ENCODE measurements at regions not wholly inside any gene's neighbourhood (a gene's known extent, or its start where the extent isn't known, plus 50 kb on each side); places are given as distances from the start of the nearest gene placed in this dataset.

DNA sequence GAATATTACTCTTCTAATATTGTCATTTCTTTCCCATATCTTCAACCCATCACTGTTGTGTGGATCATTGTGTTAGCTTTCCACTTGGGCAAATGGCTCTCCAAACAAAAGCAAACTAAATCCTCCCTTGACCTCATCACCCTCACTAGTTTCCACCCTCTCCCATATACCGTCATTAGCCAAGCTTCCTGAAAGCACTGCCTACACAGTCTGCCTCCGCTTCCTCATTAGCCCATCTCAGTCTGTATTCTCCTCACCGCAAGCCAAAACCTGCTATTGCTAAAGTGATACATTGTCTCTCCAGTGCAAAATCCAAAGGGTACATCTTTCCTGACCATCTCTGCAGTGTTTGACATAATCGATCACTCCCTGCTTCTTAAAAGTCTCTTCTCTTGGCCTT lies 212.6 kb downstream of the CLIC5 start:
- TF ChIP-seq CTCF (IDR thresholded peaks at IDR 0.05; ENCODE audit: low read depth, low read length): no peak
- peaks cover 4% of the 10 kb centered on the region for H3K27me3 ChIP-seq (ENCODE audit: control insufficient read depth, insufficient read depth, low read length)
- ChIA-PET POLR2A (no interaction called here), CTCF (no interaction called here)
- H3K27ac ChIP-seq (ENCODE audit: low read depth, low read length): no peak overlapping the region
- no peaks in the 10 kb centered on the region for H3K9me3 ChIP-seq (ENCODE audit: control insufficient read depth, insufficient read depth, low read length)
- H3K4me3 ChIP-seq (ENCODE audit: low read depth, low read length): no peak overlapping the region
- no peak for DNase-seq (ENCODE audit: low read depth, low spot score)

- no peak for TF ChIP-seq CTCF (IDR thresholded peaks at IDR 0.05; ENCODE audit: low read depth, low read length)
- no peak overlapping the region for H3K4me3 ChIP-seq (ENCODE audit: low read depth, low read length)
- no peak overlapping the region for H3K27ac ChIP-seq (ENCODE audit: low read depth, low read length)
- no peaks in the 10 kb centered on the region for H3K9me3 ChIP-seq (ENCODE audit: control insufficient read depth, insufficient read depth, low read length)
- CTCF ChIA-PET: interaction anchor here (0.7 kb wide), 1 partner anchor 32 kb away, joined by 3 read pairs; no protein-coding TSS in a partner anchor
- peaks cover 3% of the 10 kb centered on the region for H3K27me3 ChIP-seq (ENCODE audit: control insufficient read depth, insufficient read depth, low read length)
- no peak for DNase-seq (ENCODE audit: low read depth, low spot score)
- POLR2A ChIA-PET: no interaction called here
Measured at GRCh38 chr6:45801471-45802289, 214.0 kb downstream of the CLIC5 start.

DNA sequence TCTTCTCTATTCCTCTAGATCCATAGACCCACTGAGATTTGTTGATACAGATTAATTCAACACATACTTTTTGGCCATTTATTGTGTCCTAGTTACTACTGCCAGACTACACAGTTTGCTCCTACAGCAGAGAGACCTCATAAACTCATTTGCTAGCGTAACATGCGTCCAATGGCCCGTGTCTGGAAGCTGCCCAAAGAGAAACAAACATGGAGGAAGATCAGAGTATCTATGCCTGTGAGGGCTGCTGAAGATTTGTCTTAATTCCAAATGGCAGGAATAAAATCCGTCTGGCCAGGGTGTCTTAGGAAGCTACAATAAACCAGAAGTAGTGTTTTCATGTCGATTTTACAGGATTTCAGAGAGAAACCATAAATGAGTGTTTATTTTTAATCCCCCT lies 214.7 kb downstream of the CLIC5 start:
- no peak overlapping the region for H3K27ac ChIP-seq (ENCODE audit: low read depth, low read length)
- H3K27me3 ChIP-seq (ENCODE audit: control insufficient read depth, insufficient read depth, low read length): peaks cover 3% of the 10 kb centered on the region
- no peak for DNase-seq (ENCODE audit: low read depth, low spot score)
- CTCF ChIA-PET: no interaction called here
- H3K4me3 ChIP-seq (ENCODE audit: low read depth, low read length): no peak overlapping the region
- no peaks in the 10 kb centered on the region for H3K9me3 ChIP-seq (ENCODE audit: control insufficient read depth, insufficient read depth, low read length)
- POLR2A ChIA-PET: no interaction called here
- no peak for TF ChIP-seq CTCF (IDR thresholded peaks at IDR 0.05; ENCODE audit: low read depth, low read length)

DNA sequence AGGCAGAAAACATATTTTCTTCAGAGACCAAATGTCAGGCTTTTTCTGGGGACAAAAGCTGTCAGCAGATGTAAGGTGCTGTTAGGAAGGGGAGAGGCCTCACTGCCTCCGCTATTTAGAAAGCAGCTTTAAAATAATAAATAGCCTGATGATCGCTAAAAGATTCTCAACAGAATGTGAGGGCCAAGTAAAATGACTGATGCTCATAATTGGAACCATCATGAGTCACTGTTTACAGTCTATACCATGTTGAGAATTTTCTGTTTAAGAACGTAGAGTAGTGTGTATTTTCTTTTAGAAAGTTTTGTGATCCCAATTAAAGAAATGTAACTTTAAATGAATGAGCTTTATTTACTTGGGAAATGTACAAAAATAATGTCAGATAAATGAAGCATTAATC lies 220.0 kb downstream of the CLIC5 start:
- Histone ChIP-seq H3K4me3 (ENCODE audit: low read depth, low read length) (no peak overlapping the region), H3K27me3 (ENCODE audit: control insufficient read depth, insufficient read depth, low read length) (peaks cover 3% of the 10 kb centered on the region), H3K9me3 (ENCODE audit: control insufficient read depth, insufficient read depth, low read length) (no peaks in the 10 kb centered on the region), H3K27ac (ENCODE audit: low read depth, low read length) (no peak overlapping the region)
- TF ChIP-seq CTCF (IDR thresholded peaks at IDR 0.05; ENCODE audit: low read depth, low read length): no peak
- DNase-seq (ENCODE audit: low read depth, low spot score): no peak
- POLR2A ChIA-PET: interaction anchor here (0.6 kb wide), 1 partner anchor 47 kb away, joined by 3 read pairs; no protein-coding TSS in a partner anchor
- CTCF ChIA-PET: interaction anchor here (0.8 to 1.1 kb wide), 2 partner anchors 1165 to 1320 kb away, joined by 4 read pairs; no protein-coding TSS in a partner anchor

DNA sequence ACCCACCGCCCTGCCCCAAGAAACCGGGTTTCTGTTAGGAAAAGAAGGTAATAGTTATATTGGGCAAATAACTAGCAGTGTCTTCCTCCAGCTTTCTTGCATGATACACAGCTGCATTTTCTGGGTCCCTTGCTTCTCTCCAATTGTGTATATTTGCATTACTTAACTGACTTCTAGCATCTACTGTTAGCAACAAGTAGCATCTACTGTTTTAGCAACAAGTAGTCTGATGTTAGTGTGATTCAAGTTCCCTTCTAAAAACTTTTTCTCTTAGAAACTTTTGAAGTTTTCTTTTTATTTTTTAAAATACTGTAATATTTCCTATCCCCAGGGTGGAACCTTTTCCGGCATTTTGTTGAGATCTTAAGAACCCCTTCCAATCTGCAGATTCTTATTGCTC lies 221.2 kb downstream of the CLIC5 start:
- Histone ChIP-seq H3K27ac (ENCODE audit: low read depth, low read length) (no peak overlapping the region), H3K4me3 (ENCODE audit: low read depth, low read length) (no peak overlapping the region), H3K27me3 (ENCODE audit: control insufficient read depth, insufficient read depth, low read length) (no peaks in the 10 kb centered on the region), H3K9me3 (ENCODE audit: control insufficient read depth, insufficient read depth, low read length) (no peaks in the 10 kb centered on the region)
- ChIA-PET POLR2A (no interaction called here), CTCF (interaction anchor here (0.6 kb wide), 1 partner anchor 66 kb away, joined by 3 read pairs; no protein-coding TSS in a partner anchor)
- DNase-seq (ENCODE audit: low read depth, low spot score): no peak
- TF ChIP-seq CTCF (IDR thresholded peaks at IDR 0.05; ENCODE audit: low read depth, low read length): no peak
